C4-2B (cell line): ENCODE measurements at regions not wholly inside any gene's neighbourhood (a gene's known extent, or its start where the extent isn't known, plus 50 kb on each side); places are given as distances from the start of the nearest gene placed in this dataset.

Experiments
- H3K27ac ChIP-seq: fragments of 450-650 bp; 2 replicates; pipeline ENCODE4 v1.5.1; 2017
- ZFX ChIP-seq: fragments of 450-650 bp; IDR thresholded peaks from 2 replicates; pipeline ENCODE4 v1.6.1; 2017
- TF ChIP-seq, protein P1 (sequence below): fragments of 450-650 bp; conservative IDR thresholded peaks from 2 replicates; pipeline ENCODE4 v1.5.1; 2017; ENCODE audit warnings: mild to moderate bottlenecking

DNA sequence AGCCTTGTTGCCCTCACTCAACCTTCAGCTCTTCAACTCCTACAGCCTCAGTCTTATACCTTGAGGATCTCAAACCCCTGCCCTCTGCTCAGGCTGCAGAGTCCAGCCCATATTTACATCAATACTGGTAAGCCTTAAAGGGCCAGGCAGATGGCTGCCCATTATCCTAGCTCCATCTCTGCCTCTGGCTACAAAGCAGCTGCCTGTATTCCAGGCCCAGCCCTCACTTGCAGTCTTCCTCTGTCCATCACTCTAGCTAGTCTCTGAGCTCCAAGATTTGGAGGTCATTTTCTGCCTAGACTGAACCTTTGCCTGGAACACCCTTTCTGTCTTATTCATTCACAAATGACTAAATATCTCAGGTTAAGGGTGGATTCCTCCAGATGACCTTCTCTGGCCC, 50.2 kb upstream of the GALNT10 start:
- no peak overlapping the region for H3K27ac ChIP-seq
- no peak for TF ChIP-seq ZFX
- TF ChIP-seq, protein P1, sequence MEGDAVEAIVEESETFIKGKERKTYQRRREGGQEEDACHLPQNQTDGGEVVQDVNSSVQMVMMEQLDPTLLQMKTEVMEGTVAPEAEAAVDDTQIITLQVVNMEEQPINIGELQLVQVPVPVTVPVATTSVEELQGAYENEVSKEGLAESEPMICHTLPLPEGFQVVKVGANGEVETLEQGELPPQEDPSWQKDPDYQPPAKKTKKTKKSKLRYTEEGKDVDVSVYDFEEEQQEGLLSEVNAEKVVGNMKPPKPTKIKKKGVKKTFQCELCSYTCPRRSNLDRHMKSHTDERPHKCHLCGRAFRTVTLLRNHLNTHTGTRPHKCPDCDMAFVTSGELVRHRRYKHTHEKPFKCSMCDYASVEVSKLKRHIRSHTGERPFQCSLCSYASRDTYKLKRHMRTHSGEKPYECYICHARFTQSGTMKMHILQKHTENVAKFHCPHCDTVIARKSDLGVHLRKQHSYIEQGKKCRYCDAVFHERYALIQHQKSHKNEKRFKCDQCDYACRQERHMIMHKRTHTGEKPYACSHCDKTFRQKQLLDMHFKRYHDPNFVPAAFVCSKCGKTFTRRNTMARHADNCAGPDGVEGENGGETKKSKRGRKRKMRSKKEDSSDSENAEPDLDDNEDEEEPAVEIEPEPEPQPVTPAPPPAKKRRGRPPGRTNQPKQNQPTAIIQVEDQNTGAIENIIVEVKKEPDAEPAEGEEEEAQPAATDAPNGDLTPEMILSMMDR = no peak
